IMR-90 (cell line): ENCODE measurements at regions not wholly inside any gene's neighbourhood (a gene's known extent, or its start where the extent isn't known, plus 50 kb on each side); places are given as distances from the start of the nearest gene placed in this dataset.

Experiments
- ATAC-seq: fragments of 200-7000 bp; cut with Tn5 transposase; 2 replicates; pipeline ENCODE4 v1.9.1; 2020; ENCODE audit warnings: low read depth, mild to moderate bottlenecking, moderate library complexity
- BruUV-seq: library from RNA; stranded (reverse); fragments of 400-500 nt; replicated peaks from 2 replicates; lab custom pipeline; 2021; lab: Mats Ljungman, UMichigan
- CTCF ChIA-PET: fragments of 300-600 bp; formaldehyde crosslinking; extraction: SDS; loops from one replicate; lab custom pipeline; 2021; ENCODE audit warnings: antibody characterized with exemption; lab: Yijun Ruan, JAX
- POLR2A ChIA-PET: fragments of 300-600 bp; sonication (Branson Sonifier 250); formaldehyde crosslinking; loops from one replicate; lab custom pipeline; 2022; ENCODE audit warnings: antibody characterized with exemption; ENCODE audit not compliant: unreplicated experiment; lab: Charles Lee
- DNase-seq: peaks from one replicate; pipeline ENCODE4 v3.0.0; 2013
- H2AFZ ChIP-seq: replicated peaks from 2 replicates; pipeline ENCODE3; 2013; ENCODE audit warnings: low read length, mild to moderate bottlenecking; ENCODE audit not compliant: poor library complexity
- H2AK5ac ChIP-seq: 2 replicates; pipeline ENCODE4 v1.6.1; 2013; ENCODE audit warnings: low read depth, low read length, inconsistent platforms
- H2AK9ac ChIP-seq: replicated peaks from 2 replicates; pipeline ENCODE3; 2013; ENCODE audit warnings: mild to moderate bottlenecking, low read depth, low read length, moderate library complexity; ENCODE audit not compliant: poor library complexity
- H2BK120ac ChIP-seq: 2 replicates; pipeline ENCODE4 v1.6.1; 2013; ENCODE audit warnings: low read depth, low read length, inconsistent platforms
- H2BK15ac ChIP-seq: 3 replicates; pipeline ENCODE4 v1.6.1; 2013; ENCODE audit warnings: low read depth, low read length, inconsistent platforms
- H2BK20ac ChIP-seq: 2 replicates; pipeline ENCODE4 v1.6.1; 2013; ENCODE audit warnings: low read depth, mild to moderate bottlenecking, inconsistent platforms, low read length, moderate library complexity
- H2BK5ac ChIP-seq: 2 replicates; pipeline ENCODE4 v1.6.1; 2013; ENCODE audit warnings: mild to moderate bottlenecking, low read depth, low read length, inconsistent platforms; ENCODE audit not compliant: poor library complexity, severe bottlenecking
- H3K14ac ChIP-seq: replicated peaks from 2 replicates; pipeline ENCODE4 v1.6.1; 2013; ENCODE audit warnings: low read depth, low read length, inconsistent platforms
- H3K18ac ChIP-seq: 2 replicates; pipeline ENCODE4 v1.6.1; 2013; ENCODE audit warnings: low read depth, low read length, control low read depth
- H3K23ac ChIP-seq: 2 replicates; pipeline ENCODE4 v1.6.1; 2013; ENCODE audit warnings: low read depth, low read length, inconsistent platforms
- H3K27ac ChIP-seq: 2 replicates; pipeline ENCODE4 v1.5.1; 2013; ENCODE audit warnings: mild to moderate bottlenecking, control low read depth, low read length; ENCODE audit not compliant: insufficient read depth
- H3K27me3 ChIP-seq: 2 replicates; pipeline ENCODE4 v1.6.1; 2013; ENCODE audit warnings: low read length; ENCODE audit not compliant: control insufficient read depth, insufficient read depth
- H3K36me3 ChIP-seq: 2 replicates; pipeline ENCODE4 v1.6.1; 2013; ENCODE audit warnings: low read length, mixed read lengths; ENCODE audit not compliant: control insufficient read depth, insufficient read depth
- H3K4ac ChIP-seq: 2 replicates; pipeline ENCODE4 v1.6.1; 2013; ENCODE audit warnings: low read depth, low read length, inconsistent platforms
- H3K4me1 ChIP-seq: 2 replicates; pipeline ENCODE4 v1.6.1; 2013; ENCODE audit warnings: low read length, mixed read lengths; ENCODE audit not compliant: control insufficient read depth, insufficient read depth
- H3K4me2 ChIP-seq: 2 replicates; pipeline ENCODE4 v1.6.1; 2013; ENCODE audit warnings: low read depth, mild to moderate bottlenecking, control low read depth, low read length, moderate library complexity
- H3K4me3 ChIP-seq: 2 replicates; pipeline ENCODE4 v1.5.1; 2013; ENCODE audit warnings: low read depth, mild to moderate bottlenecking, control low read depth, low read length, moderate library complexity; ENCODE audit not compliant: insufficient read depth
- H3K56ac ChIP-seq: 2 replicates; pipeline ENCODE4 v1.6.1; 2013; ENCODE audit warnings: low read length, inconsistent platforms; ENCODE audit not compliant: insufficient read depth; ENCODE audit errors: extremely low read depth
- H3K79me1 ChIP-seq, 2 experiments: 2 replicates each; pipeline ENCODE4 v1.6.1; 2013; ENCODE audit warnings: low read length in 2 of 2, inconsistent platforms in 1 of 2, low read depth in 1 of 2
- H3K9ac ChIP-seq: 2 replicates; pipeline ENCODE4 v1.6.1; 2013; ENCODE audit warnings: low read depth, low read length, control low read depth
- H3K9me1 ChIP-seq: 2 replicates; pipeline ENCODE4 v1.6.1; 2013; ENCODE audit warnings: low read length, inconsistent platforms; ENCODE audit not compliant: insufficient read depth
- H3K9me3 ChIP-seq: 2 replicates; pipeline ENCODE4 v1.6.1; 2013; ENCODE audit warnings: low read length; ENCODE audit not compliant: control insufficient read depth, insufficient read depth
- H4K20me1 ChIP-seq: 2 replicates; pipeline ENCODE4 v1.6.1; 2013; ENCODE audit warnings: low read length, inconsistent platforms; ENCODE audit not compliant: insufficient read depth
- H4K5ac ChIP-seq: 2 replicates; pipeline ENCODE4 v1.6.1; 2013; ENCODE audit warnings: mild to moderate bottlenecking, low read depth, low read length, control low read depth
- H4K8ac ChIP-seq, 2 experiments: 2 replicates each; pipeline ENCODE4 v1.6.1; 2013; ENCODE audit warnings: low read depth in 2 of 2, low read length in 2 of 2, control low read depth in 1 of 2, inconsistent platforms in 1 of 2
- H4K91ac ChIP-seq: 2 replicates; pipeline ENCODE4 v1.6.1; 2013; ENCODE audit warnings: low read depth, low read length, inconsistent platforms; ENCODE audit not compliant: insufficient read depth
- FOS ChIP-seq: fragments of 150-350 bp; IDR thresholded peaks from 2 replicates; pipeline ENCODE4 v1.6.1; 2016; ENCODE audit warnings: low read depth, low read length
- MAFK ChIP-seq: IDR thresholded peaks from 2 replicates; pipeline ENCODE4 v1.6.1; 2012; ENCODE audit warnings: low read depth, low read length, improper control_type of control experiment
- MXI1 ChIP-seq: IDR thresholded peaks from 2 replicates; pipeline ENCODE4 v1.6.1; 2012; ENCODE audit warnings: low read depth, mild to moderate bottlenecking, low read length, moderate library complexity, borderline replicate concordance
- NFE2L2 ChIP-seq: fragments of 150-350 bp; IDR thresholded peaks from 2 replicates; pipeline ENCODE4 v1.6.1; 2016; ENCODE audit warnings: low read depth, mild to moderate bottlenecking, low read length
- POLR2A ChIP-seq: IDR thresholded peaks from 2 replicates; pipeline ENCODE4 v1.6.1; 2012; ENCODE audit warnings: mild to moderate bottlenecking, low read depth, low read length
- WGBS, 2 experiments: methylation state at CpG; one replicate each; pipeline versions ENCODE4 v1.1.5 to v1.1.7; 2013; ENCODE audit warnings: missing lambda C conversion rate in 2 of 2; ENCODE audit not compliant: insufficient read length in 1 of 2; ENCODE audit errors: extremely low coverage in 2 of 2; 5-methylcytosine and 5-hydroxymethylcytosine counted together
- dilution Hi-C: fragments of 300-500 bp; cut with HindIII; formaldehyde crosslinking; loops from one replicate; pipeline ENCODE4 v1.14.3; 2018; ENCODE audit warnings: low sequenced_read_pairs; ENCODE audit not compliant: unreplicated experiment
- in situ Hi-C: fragments of 300-500 bp; cut with MboI; formaldehyde crosslinking; loops from 3 replicates; pipeline ENCODE4 v1.14.3; 2019; ENCODE audit warnings: low sequenced_read_pairs, inconsistent platforms, mixed read lengths
- intact Hi-C: fragments of 100-400 bp; cut with micrococcal nuclease; formaldehyde crosslinking; loops from 2 replicates; pipeline ENCODE4 v1.10.0; 2022
- TF ChIP-seq, protein P1 (sequence below): conservative IDR thresholded peaks from 2 replicates; pipeline ENCODE4 v1.5.1; 2012; ENCODE audit warnings: mild to moderate bottlenecking, low read depth, low read length, improper control_type of control experiment
- TF ChIP-seq, protein P2 (sequence below): fragments of 150-350 bp; IDR thresholded peaks from 2 replicates; pipeline ENCODE4 v1.6.1; 2016; ENCODE audit warnings: low read depth, mild to moderate bottlenecking, low read length, moderate library complexity, borderline replicate concordance
- TF ChIP-seq, protein P3 (sequence below): fragments of 150-350 bp; IDR thresholded peaks from 2 replicates; pipeline ENCODE4 v1.6.1; 2017; ENCODE audit warnings: mild to moderate bottlenecking, antibody characterized with exemption, low read length, low read depth

DNA sequence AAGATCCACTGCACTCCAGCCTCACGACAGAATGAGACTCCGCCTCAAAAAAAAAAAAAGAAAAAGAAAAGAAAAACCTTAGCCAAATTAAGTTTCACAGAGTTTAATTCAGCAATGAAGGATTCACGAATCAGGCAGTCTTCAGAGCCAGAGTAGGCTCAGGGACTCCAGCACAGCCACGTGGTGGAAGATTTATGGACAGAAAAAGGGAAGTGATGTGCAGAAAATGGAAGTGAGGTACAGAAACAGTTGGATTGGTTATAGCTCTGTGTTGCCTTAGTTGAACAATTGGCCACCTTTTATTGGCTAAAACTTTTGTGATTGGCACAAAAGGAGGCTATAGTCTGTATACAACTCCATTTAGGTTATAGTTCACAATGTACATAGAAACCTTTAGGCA is 256.6 kb downstream of the HS3ST3B1 start:
- no TSS peak for BruUV-seq
- no peaks in the 10 kb centered on the region for H3K4me1 ChIP-seq
- H3K14ac ChIP-seq = no peak overlapping the region
- H3K36me3 ChIP-seq = no peaks in the 10 kb centered on the region
- no peak overlapping the region for H2AK9ac ChIP-seq
- no peak overlapping the region for H2BK5ac ChIP-seq
- H3K9ac ChIP-seq = no peak overlapping the region
- no peak overlapping the region for H3K56ac ChIP-seq
- CTCF ChIA-PET = interaction anchor here (0.6 kb wide), 1 partner anchor 20 kb away, joined by 3 read pairs; no protein-coding TSS in a partner anchor
- H2AFZ ChIP-seq = no peak overlapping the region
- no peak overlapping the region for H2BK15ac ChIP-seq
- H2BK20ac ChIP-seq = no peak overlapping the region
- no peak overlapping the region for H2AK5ac ChIP-seq
- H3K79me1 ChIP-seq = no peaks in the 10 kb centered on the region
- DNase-seq (no peak), ATAC-seq (no peak)
- no peak overlapping the region for H3K27ac ChIP-seq
- no peak overlapping the region for H3K23ac ChIP-seq
- H2BK120ac ChIP-seq = no peak overlapping the region
- H4K5ac ChIP-seq = no peak overlapping the region
- H4K20me1 ChIP-seq = no peaks in the 10 kb centered on the region
- no peaks in the 10 kb centered on the region for H3K9me3 ChIP-seq
- WGBS, 2 experiments = no CpG with 5 or more reads among the region's 4 CpGs
- TF ChIP-seq POLR2A (no peak), NFE2L2 (no peak), MXI1 (no peak), FOS (no peak), MAFK (no peak)
- TF ChIP-seq, protein P1, sequence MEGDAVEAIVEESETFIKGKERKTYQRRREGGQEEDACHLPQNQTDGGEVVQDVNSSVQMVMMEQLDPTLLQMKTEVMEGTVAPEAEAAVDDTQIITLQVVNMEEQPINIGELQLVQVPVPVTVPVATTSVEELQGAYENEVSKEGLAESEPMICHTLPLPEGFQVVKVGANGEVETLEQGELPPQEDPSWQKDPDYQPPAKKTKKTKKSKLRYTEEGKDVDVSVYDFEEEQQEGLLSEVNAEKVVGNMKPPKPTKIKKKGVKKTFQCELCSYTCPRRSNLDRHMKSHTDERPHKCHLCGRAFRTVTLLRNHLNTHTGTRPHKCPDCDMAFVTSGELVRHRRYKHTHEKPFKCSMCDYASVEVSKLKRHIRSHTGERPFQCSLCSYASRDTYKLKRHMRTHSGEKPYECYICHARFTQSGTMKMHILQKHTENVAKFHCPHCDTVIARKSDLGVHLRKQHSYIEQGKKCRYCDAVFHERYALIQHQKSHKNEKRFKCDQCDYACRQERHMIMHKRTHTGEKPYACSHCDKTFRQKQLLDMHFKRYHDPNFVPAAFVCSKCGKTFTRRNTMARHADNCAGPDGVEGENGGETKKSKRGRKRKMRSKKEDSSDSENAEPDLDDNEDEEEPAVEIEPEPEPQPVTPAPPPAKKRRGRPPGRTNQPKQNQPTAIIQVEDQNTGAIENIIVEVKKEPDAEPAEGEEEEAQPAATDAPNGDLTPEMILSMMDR = no peak
- TF ChIP-seq, protein P2, sequence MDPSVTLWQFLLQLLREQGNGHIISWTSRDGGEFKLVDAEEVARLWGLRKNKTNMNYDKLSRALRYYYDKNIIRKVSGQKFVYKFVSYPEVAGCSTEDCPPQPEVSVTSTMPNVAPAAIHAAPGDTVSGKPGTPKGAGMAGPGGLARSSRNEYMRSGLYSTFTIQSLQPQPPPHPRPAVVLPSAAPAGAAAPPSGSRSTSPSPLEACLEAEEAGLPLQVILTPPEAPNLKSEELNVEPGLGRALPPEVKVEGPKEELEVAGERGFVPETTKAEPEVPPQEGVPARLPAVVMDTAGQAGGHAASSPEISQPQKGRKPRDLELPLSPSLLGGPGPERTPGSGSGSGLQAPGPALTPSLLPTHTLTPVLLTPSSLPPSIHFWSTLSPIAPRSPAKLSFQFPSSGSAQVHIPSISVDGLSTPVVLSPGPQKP = no peak
- TF ChIP-seq, protein P3, sequence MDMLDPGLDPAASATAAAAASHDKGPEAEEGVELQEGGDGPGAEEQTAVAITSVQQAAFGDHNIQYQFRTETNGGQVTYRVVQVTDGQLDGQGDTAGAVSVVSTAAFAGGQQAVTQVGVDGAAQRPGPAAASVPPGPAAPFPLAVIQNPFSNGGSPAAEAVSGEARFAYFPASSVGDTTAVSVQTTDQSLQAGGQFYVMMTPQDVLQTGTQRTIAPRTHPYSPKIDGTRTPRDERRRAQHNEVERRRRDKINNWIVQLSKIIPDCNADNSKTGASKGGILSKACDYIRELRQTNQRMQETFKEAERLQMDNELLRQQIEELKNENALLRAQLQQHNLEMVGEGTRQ = no peak
- H3K4me3 ChIP-seq = no peak overlapping the region
- no peak overlapping the region for H4K91ac ChIP-seq
- H3K4me2 ChIP-seq = no peak overlapping the region
- no peaks in the 10 kb centered on the region for H3K9me1 ChIP-seq
- in situ Hi-C loops = no loop called here
- no peak overlapping the region for H4K8ac ChIP-seq
- H3K4ac ChIP-seq = no peak overlapping the region
- H3K18ac ChIP-seq = no peak overlapping the region
- H3K27me3 ChIP-seq = no peaks in the 10 kb centered on the region; the same call in none of the 2 replicates
- dilution Hi-C loops = no loop called here
- POLR2A ChIA-PET = no interaction called here
- intact Hi-C loops = no loop called here
